Uterus (tissue), 3 donors: ENCODE measurements at regions not wholly inside any gene's neighbourhood (a gene's known extent, or its start where the extent isn't known, plus 50 kb on each side); places are given as distances from the start of the nearest gene placed in this dataset.

ENCODE experiments used
- DNase-seq, 2 donors: peaks; one replicate each; pipeline ENCODE4 v3.0.0-alpha.2; 2019 to 2020
- H3K27ac ChIP-seq, 2 donors: fragments of 200-600 bp; sonication (generic); 1 replicate in 1 of 2; 2 replicates in 1 of 2; pipeline ENCODE4 v1.5.1; 2016 to 2018
- H3K27me3 ChIP-seq, 2 donors: fragments of 200-600 bp; sonication (generic); one replicate each; pipeline ENCODE4 v1.5.1; 2018 to 2019; ENCODE audit warnings: control low read depth in 1 of 2
- H3K36me3 ChIP-seq, 2 donors: fragments of 200-600 bp; sonication (generic); one replicate each; pipeline ENCODE4 v1.5.1; 2019; ENCODE audit warnings: control low read depth in 1 of 2
- H3K4me1 ChIP-seq, 2 donors: fragments of 200-600 bp; sonication (generic); one replicate each; pipeline ENCODE4 v1.5.1; 2018 to 2019; ENCODE audit warnings: control low read depth in 1 of 2
- H3K4me3 ChIP-seq, 2 donors: fragments of 200-600 bp; sonication (generic); 1 replicate in 1 of 2; 2 replicates in 1 of 2; pipeline ENCODE4 v1.5.1; 2018 to 2019; ENCODE audit warnings: mild to moderate bottlenecking in 1 of 2
- H3K9me3 ChIP-seq, 2 donors: fragments of 200-600 bp; sonication (generic); one replicate each; pipeline ENCODE4 v1.5.1; 2019; ENCODE audit warnings: control low read depth in 1 of 2
- CTCF ChIP-seq, 4 experiments: fragments of 200-600 bp in 2 of 4; fragments of 450-650 bp in 2 of 4; sonication (generic) in 2 of 4; IDR thresholded peaks; one replicate each; pipeline ENCODE4 v1.5.1; 2016 to 2019; ENCODE audit warnings: antibody characterized with exemption in 4 of 4, mild to moderate bottlenecking in 2 of 4, moderate library complexity in 1 of 4
- POLR2A ChIP-seq, 2 donors: fragments of 450-650 bp; IDR thresholded peaks; one replicate each; pipeline ENCODE4 v1.6.1; 2016; ENCODE audit warnings: antibody characterized with exemption in 2 of 2, mild to moderate bottlenecking in 1 of 2, moderate library complexity in 1 of 2
- intact Hi-C: fragments of 100-400 bp; cut with DNase I; formaldehyde crosslinking; loops from one replicate; pipeline ENCODE4 v1.15.1; 2023; ENCODE audit warnings: low total_unique reads
- donor health status: DM: yes; HTN: yes; CAD: no.

- no peaks in the 10 kb centered on the region for H3K36me3 ChIP-seq
- H3K4me3 ChIP-seq, result no peak overlapping the region
- peak overlapping the region; percentile 69 to 73 for H3K27ac ChIP-seq
- intact Hi-C loops, result no loop called here
- TF ChIP-seq CTCF (IDR thresholded peaks at IDR 0.05), result peak in 1 of 4 experiments; percentile 7
- TF ChIP-seq POLR2A (IDR thresholded peaks at IDR 0.05), result no peak
- H3K27me3 ChIP-seq, result no peaks in the 10 kb centered on the region
- no peaks in the 10 kb centered on the region for H3K4me1 ChIP-seq
- no peaks in the 10 kb centered on the region for H3K9me3 ChIP-seq
- peak; percentile 62 to 73 for DNase-seq
Measured at GRCh38 chr6:154615483-154616025, 105.1 kb upstream of the CNKSR3 start.

GRCh38 chr6:154617175-154617574, 106.7 kb upstream of the CNKSR3 start:
- H3K36me3 ChIP-seq, result no peaks in the 10 kb centered on the region
- no peak for DNase-seq

GRCh38 chr6:154619146-154619545, 108.7 kb upstream of the CNKSR3 start:
- intact Hi-C loops, result no loop called here
- peak overlapping the region; percentile 58 to 62 for H3K27ac ChIP-seq

More at GRCh38 chr6:154617175-154617574, 106.7 kb upstream of the CNKSR3 start:
- no peak for TF ChIP-seq CTCF (IDR thresholded peaks at IDR 0.05)
- TF ChIP-seq POLR2A (IDR thresholded peaks at IDR 0.05), result no peak
- no peaks in the 10 kb centered on the region for H3K27me3 ChIP-seq
- no peaks in the 10 kb centered on the region for H3K4me1 ChIP-seq
- intact Hi-C loops, result no loop called here
- H3K9me3 ChIP-seq, result no peaks in the 10 kb centered on the region
- H3K27ac ChIP-seq, result no peak overlapping the region
- no peak overlapping the region for H3K4me3 ChIP-seq

GRCh38 chr6:154621686-154622085, 111.2 kb upstream of the CNKSR3 start:
- H3K27me3 ChIP-seq, result no peaks in the 10 kb centered on the region
- intact Hi-C loops, result no loop called here
- H3K4me1 ChIP-seq, result no peaks in the 10 kb centered on the region
- no peak overlapping the region for H3K27ac ChIP-seq
- H3K9me3 ChIP-seq, result no peaks in the 10 kb centered on the region
- H3K4me3 ChIP-seq, result no peak overlapping the region
- no peaks in the 10 kb centered on the region for H3K36me3 ChIP-seq
- DNase-seq, result no peak
- TF ChIP-seq CTCF (IDR thresholded peaks at IDR 0.05), result no peak
- TF ChIP-seq POLR2A (IDR thresholded peaks at IDR 0.05), result no peak

More at GRCh38 chr6:154619146-154619545, 108.7 kb upstream of the CNKSR3 start:
- H3K4me1 ChIP-seq, result no peaks in the 10 kb centered on the region
- no peak overlapping the region for H3K4me3 ChIP-seq
- TF ChIP-seq POLR2A (IDR thresholded peaks at IDR 0.05), result no peak
- TF ChIP-seq CTCF (IDR thresholded peaks at IDR 0.05), result no peak
- H3K27me3 ChIP-seq, result no peaks in the 10 kb centered on the region
- DNase-seq, result no peak
- no peaks in the 10 kb centered on the region for H3K36me3 ChIP-seq
- no peaks in the 10 kb centered on the region for H3K9me3 ChIP-seq

- no peaks in the 10 kb centered on the region for H3K36me3 ChIP-seq
- TF ChIP-seq POLR2A (IDR thresholded peaks at IDR 0.05), result no peak
- no peak for TF ChIP-seq CTCF (IDR thresholded peaks at IDR 0.05)
- H3K27ac ChIP-seq, result no peak overlapping the region
- H3K4me3 ChIP-seq, result no peak overlapping the region
- no peaks in the 10 kb centered on the region for H3K4me1 ChIP-seq
- H3K27me3 ChIP-seq, result no peaks in the 10 kb centered on the region
- intact Hi-C loops, result no loop called here
- no peak for DNase-seq
- no peaks in the 10 kb centered on the region for H3K9me3 ChIP-seq
Measured at GRCh38 chr6:154622618-154623336, 110.4 kb upstream of the SCAF8 start.
